Caco-2 (cell line): ENCODE measurements at regions not wholly inside any gene's neighbourhood (a gene's known extent, or its start where the extent isn't known, plus 50 kb on each side); places are given as distances from the start of the nearest gene placed in this dataset.

Source experiments
- BruUV-seq: library from RNA; stranded (reverse); fragments of 400-500 nt; replicated peaks from 2 replicates; lab custom pipeline; 2021; lab: Mats Ljungman, UMichigan
- CTCF ChIA-PET: fragments of 300-600 bp; sonication (Branson Sonifier 250); formaldehyde crosslinking; loops from one replicate; lab custom pipeline; 2022; ENCODE audit warnings: antibody characterized with exemption; lab: Charles Lee
- POLR2A ChIA-PET: fragments of 300-600 bp; sonication (Branson Sonifier 250); formaldehyde crosslinking; loops from one replicate; lab custom pipeline; 2022; ENCODE audit warnings: antibody characterized with exemption; lab: Charles Lee
- DNase-seq, 2 experiments: peaks; one replicate each; pipeline versions ENCODE4 v3.0.0 to v3.0.0-alpha.2; 2020 to 2022
- H3K27me3 ChIP-seq: replicated peaks from 2 replicates; pipeline ENCODE4 v1.6.0; 2011; ENCODE audit warnings: low read length; ENCODE audit not compliant: control insufficient read depth, insufficient read depth
- H3K36me3 ChIP-seq: 2 replicates; pipeline ENCODE4 v1.5.1; 2011; ENCODE audit warnings: low read length; ENCODE audit not compliant: control insufficient read depth, insufficient read depth
- H3K4me1 ChIP-seq: fragments of 250-450 bp; sonication (Bioruptor Pico); 2 replicates; pipeline ENCODE4 v1.5.1; 2020; ENCODE audit warnings: mild to moderate bottlenecking
- H3K4me3 ChIP-seq: 2 replicates; pipeline ENCODE4 v1.5.1; 2011; ENCODE audit warnings: low read depth, mild to moderate bottlenecking, control low read depth, low read length
- H3K9me3 ChIP-seq: fragments of 250-450 bp; sonication (Bioruptor Pico); 2 replicates; pipeline ENCODE4 v1.5.1; 2020; ENCODE audit warnings: mild to moderate bottlenecking, moderate library complexity
- H3K27ac Mint-ChIP-seq: one replicate; pipeline ENCODE4 v1.8.0; 2022; ENCODE audit warnings: mixed read lengths; ENCODE audit not compliant: unreplicated experiment
- H3K27me3 Mint-ChIP-seq: one replicate; pipeline ENCODE4 v1.8.0; 2022; ENCODE audit warnings: mixed read lengths; ENCODE audit not compliant: insufficient read depth, unreplicated experiment
- H3K36me3 Mint-ChIP-seq: one replicate; pipeline ENCODE4 v1.8.0; 2022; ENCODE audit warnings: mild to moderate bottlenecking, mixed read lengths; ENCODE audit not compliant: insufficient read depth, unreplicated experiment
- H3K4me1 Mint-ChIP-seq: one replicate; pipeline ENCODE4 v1.8.0; 2022; ENCODE audit warnings: low read depth, mixed read lengths; ENCODE audit not compliant: unreplicated experiment
- H3K4me3 Mint-ChIP-seq: one replicate; pipeline ENCODE4 v1.8.0; 2022; ENCODE audit warnings: mild to moderate bottlenecking, moderate library complexity, mixed read lengths; ENCODE audit not compliant: unreplicated experiment
- H3K9me3 Mint-ChIP-seq: one replicate; pipeline ENCODE4 v1.8.0; 2022; ENCODE audit warnings: mixed read lengths; ENCODE audit not compliant: unreplicated experiment
- CTCF ChIP-seq, 2 experiments: fragments of 200-600 bp in 1 of 2; IDR thresholded peaks; 1 replicate in 1 of 2; 2 replicates in 1 of 2; pipeline versions ENCODE4 v1.5.1 to v1.8.0; 2011 to 2022; ENCODE audit warnings: antibody characterized with exemption in 1 of 2, control low read depth in 1 of 2, inconsistent platforms in 1 of 2, low read depth in 1 of 2, low read length in 1 of 2, mild to moderate bottlenecking in 1 of 2, moderate library complexity in 1 of 2; ENCODE audit not compliant: insufficient read depth in 1 of 2, severe bottlenecking in 1 of 2, unreplicated experiment in 1 of 2
- intact Hi-C: fragments of 100-400 bp; cut with micrococcal nuclease; formaldehyde crosslinking; loops from one replicate; pipeline ENCODE4 v1.10.0; 2022; ENCODE audit not compliant: unreplicated experiment

GRCh38 chr6:97443408-97444080 lies 160.5 kb upstream of the MMS22L start:
- no peak for TF ChIP-seq CTCF (IDR thresholded peaks at IDR 0.05; ENCODE audit: insufficient read depth in 1 of 2, low read depth in 1 of 2, low read length in 1 of 2, severe bottlenecking in 1 of 2, unreplicated experiment in 1 of 2)
- BruUV-seq = no TSS peak
- no peaks in the 10 kb centered on the region for H3K9me3 Mint-ChIP-seq

GRCh38 chr6:97445407-97445806 lies 162.4 kb upstream of the MMS22L start:
- Mint-ChIP-seq H3K4me3 (no peak overlapping the region), H3K4me1 (peaks cover 4% of the 10 kb centered on the region), H3K9me3 (no peaks in the 10 kb centered on the region), H3K36me3 (no peaks in the 10 kb centered on the region), H3K27ac (no peak overlapping the region), H3K27me3 (peaks cover 2% of the 10 kb centered on the region)
- intact Hi-C loops = no loop called here
- DNase-seq = no peak
- ChIA-PET POLR2A (no interaction called here), CTCF (no interaction called here)
- no peak overlapping the region for H3K4me3 ChIP-seq
- no peaks in the 10 kb centered on the region for H3K4me1 ChIP-seq
- H3K36me3 ChIP-seq = no peaks in the 10 kb centered on the region
- BruUV-seq = no TSS peak
- H3K27me3 ChIP-seq = no peaks in the 10 kb centered on the region
- no peak for TF ChIP-seq CTCF (IDR thresholded peaks at IDR 0.05; ENCODE audit: insufficient read depth in 1 of 2, low read depth in 1 of 2, low read length in 1 of 2, severe bottlenecking in 1 of 2, unreplicated experiment in 1 of 2)
- no peaks in the 10 kb centered on the region for H3K9me3 ChIP-seq

More at GRCh38 chr6:97443408-97444080, 160.5 kb upstream of the MMS22L start:
- H3K27ac Mint-ChIP-seq = no peak overlapping the region
- Histone ChIP-seq H3K4me3 (no peak overlapping the region), H3K27me3 (no peaks in the 10 kb centered on the region), H3K9me3 (no peaks in the 10 kb centered on the region), H3K4me1 (no peaks in the 10 kb centered on the region), H3K36me3 (no peaks in the 10 kb centered on the region)
- intact Hi-C loops = loop anchor here (5.0 kb wide), 1 partner anchor 34 kb away; no protein-coding TSS in a partner anchor
- no peak for DNase-seq
- CTCF ChIA-PET = interaction anchor here (0.7 kb wide), 1 partner anchor 311 kb away, joined by 5 read pairs; no protein-coding TSS in a partner anchor
- H3K36me3 Mint-ChIP-seq = no peaks in the 10 kb centered on the region
- H3K27me3 Mint-ChIP-seq = no peaks in the 10 kb centered on the region
- H3K4me3 Mint-ChIP-seq = no peak overlapping the region
- POLR2A ChIA-PET = no interaction called here
- peaks cover 5% of the 10 kb centered on the region for H3K4me1 Mint-ChIP-seq

- no TSS peak for BruUV-seq
- no peak for DNase-seq
- Histone ChIP-seq H3K4me3 (no peak overlapping the region), H3K4me1 (no peaks in the 10 kb centered on the region), H3K9me3 (no peaks in the 10 kb centered on the region), H3K27me3 (no peaks in the 10 kb centered on the region), H3K36me3 (no peaks in the 10 kb centered on the region)
- intact Hi-C loops = no loop called here
- ChIA-PET POLR2A (no interaction called here), CTCF (no interaction called here)
- TF ChIP-seq CTCF (IDR thresholded peaks at IDR 0.05; ENCODE audit: insufficient read depth in 1 of 2, low read depth in 1 of 2, low read length in 1 of 2, severe bottlenecking in 1 of 2, unreplicated experiment in 1 of 2) = no peak
- H3K36me3 Mint-ChIP-seq = no peaks in the 10 kb centered on the region
- H3K9me3 Mint-ChIP-seq = no peaks in the 10 kb centered on the region
- H3K4me1 Mint-ChIP-seq = no peaks in the 10 kb centered on the region
- H3K27ac Mint-ChIP-seq = no peak overlapping the region
- H3K27me3 Mint-ChIP-seq = peaks cover 2% of the 10 kb centered on the region
- no peak overlapping the region for H3K4me3 Mint-ChIP-seq
Observed at GRCh38 chr6:97449444-97449966, 166.5 kb upstream of the MMS22L start.
